Fibroblast of skin of back (primary cell): ENCODE measurements at regions not wholly inside any gene's neighbourhood (a gene's known extent, or its start where the extent isn't known, plus 50 kb on each side); places are given as distances from the start of the nearest gene placed in this dataset.
"Not testable (repeated sequence)": the region's sequence is repeated elsewhere in the genome, so short reads cannot be mapped to it uniquely, and the experiment has no call there.

Experiments
- DNase-seq: peaks from one replicate; pipeline ENCODE4 v3.0.0-alpha.2; 2013

DNA sequence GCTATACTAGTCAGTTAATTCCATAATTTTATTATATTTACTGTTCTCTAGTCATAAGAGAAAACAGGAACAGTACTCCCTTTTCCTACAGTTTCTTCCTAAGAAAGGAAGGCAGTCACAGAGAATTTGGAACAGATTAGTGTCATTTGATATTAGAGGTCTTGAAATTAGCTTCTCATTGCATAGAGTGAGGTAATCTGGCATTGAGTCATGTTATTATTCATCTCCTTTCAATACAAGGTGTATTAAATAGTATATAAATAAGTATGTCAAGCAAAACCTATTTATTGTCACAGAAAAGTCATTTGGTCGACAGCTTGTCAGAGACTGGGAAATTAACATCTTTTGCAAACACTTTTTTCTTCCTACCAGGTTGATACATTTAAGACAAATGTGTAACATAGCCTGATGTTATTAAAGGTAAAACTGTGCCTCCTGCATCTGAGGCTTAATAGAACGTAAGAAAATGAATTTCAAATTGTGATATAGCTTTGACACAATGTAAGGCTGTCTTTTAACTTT lies 753.1 kb upstream of the FRG1 start:
- no peak for DNase-seq

DNA sequence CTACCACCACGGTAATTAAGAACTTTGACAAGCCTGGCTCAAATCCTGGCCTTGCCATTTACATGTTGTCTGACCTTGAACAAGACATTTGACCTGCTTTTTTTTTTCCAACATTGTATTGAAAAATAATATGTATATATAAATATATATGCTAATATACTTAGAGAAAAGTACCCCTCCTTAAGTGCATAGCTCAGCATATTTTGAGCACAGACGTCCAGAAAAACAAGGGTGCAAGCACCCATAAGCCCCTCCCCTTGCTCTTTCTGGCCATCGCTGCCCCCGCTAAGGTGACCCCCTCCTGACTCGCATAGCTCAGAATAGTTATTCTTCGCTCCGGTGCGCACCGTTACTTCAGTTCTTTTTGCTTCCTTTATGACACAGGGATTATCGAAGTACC lies 742.0 kb upstream of the FRG1 start:
- no peak for DNase-seq

DNA sequence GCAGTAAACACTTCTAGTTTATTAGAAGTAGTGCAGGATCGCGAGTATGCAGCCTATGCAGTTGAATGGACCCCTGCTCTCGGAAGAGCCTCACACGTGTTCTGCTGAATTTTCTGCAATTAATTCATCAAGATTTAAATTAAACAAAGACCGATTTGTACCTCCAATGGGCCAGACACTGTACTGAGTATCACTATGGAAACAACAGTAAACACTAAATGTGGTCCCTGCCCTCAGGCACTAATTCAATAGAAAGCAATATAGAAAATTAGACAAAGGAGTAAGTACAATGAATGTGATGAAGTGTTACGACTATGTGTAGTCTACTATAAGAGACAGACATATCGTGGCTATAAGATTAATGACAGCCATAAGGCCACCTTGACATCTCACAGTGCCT lies 740.3 kb upstream of the FRG1 start:
- DNase-seq = no peak

DNA sequence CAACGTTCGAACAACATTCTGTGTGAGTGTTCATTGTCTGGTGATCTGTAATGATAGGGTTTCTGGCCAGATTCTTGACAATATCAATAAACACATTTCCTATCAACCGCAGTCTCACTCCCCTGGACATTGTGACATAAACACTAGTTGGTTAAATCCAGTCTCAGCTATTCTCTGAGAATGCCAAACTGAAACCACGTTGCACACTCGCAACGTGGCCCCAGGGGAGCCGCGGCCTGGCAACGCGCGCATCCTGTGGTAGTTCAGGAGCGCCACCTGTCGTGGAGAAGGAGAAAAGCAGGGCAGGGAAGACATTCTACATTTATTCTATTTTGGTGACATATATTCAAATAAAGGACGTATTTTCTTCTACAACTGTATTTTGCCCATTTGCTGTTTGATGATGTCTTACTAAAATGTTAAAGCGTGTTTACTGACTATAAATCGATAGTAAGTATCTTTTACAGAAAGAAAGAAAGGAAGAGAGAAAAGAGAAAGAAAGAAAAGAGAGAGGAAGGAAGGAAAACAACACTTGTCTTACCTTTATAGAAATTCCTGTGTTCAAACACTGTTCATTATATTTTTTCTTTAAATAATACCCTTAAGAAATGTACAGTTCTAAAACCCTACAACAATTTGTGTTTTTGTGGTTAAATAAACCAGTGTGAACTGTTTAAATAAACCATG lies 738.3 kb upstream of the FRG1 start:
- peak; percentile 76 for DNase-seq

DNA sequence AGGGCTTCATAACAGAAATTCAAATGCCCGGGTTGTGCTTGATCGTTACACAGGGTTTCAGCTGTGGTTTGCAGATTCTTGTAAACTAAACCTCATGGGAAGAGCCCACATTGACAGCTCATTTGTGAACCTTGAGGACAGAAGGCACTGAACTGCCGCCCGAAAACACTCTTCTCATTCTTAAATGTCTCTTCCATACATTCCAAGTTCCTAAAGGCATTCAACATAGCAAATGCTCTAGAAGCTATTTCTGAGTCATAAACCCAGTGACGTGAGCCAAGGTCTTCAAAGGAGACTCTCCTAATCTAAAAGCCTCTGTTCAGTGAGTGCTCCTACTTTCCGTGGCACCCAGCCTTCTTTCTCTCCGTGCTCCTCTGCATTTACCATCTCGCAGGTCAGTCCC lies 737.8 kb upstream of the FRG1 start:
- peak; percentile 89 for DNase-seq

DNA sequence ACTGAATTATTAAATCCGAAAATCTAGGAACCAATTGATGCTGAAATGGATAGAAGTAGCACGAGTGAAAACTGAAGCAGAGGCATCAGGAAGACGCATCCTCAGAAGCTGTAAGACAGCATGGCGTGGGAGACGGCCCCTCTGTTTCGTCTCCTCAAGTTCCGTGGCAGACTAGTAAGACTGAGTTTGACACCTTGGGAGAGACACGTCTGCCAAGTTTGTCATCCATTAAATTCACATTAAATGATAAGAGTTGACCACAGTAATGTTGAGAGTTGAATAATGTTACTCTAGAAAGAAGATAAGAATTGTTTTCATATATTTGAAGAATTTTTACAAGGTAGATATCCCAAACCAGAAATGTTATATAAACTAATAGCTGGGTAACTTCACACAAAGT lies 736.1 kb upstream of the FRG1 start:
- peak; percentile 8 for DNase-seq

DNA sequence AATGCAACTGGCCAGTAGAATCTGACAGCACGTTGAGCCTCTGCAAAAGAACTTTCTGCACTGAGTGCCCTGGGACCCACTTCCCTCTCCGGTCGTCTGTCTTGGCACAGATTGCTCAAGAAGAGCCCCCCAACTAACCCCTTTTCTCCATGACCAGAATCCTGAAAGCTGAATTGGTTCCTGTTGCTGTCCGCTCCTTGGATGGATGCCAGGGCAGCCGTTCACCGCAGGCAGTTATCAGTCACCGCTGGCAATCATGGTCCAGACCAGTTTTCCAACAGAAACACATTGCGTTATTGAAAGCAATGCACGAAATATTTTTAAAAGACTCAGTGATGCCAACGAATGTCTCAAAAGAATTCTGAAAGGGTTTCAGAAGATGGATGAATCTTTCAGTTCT lies 733.7 kb upstream of the FRG1 start:
- DNase-seq = no peak

DNA sequence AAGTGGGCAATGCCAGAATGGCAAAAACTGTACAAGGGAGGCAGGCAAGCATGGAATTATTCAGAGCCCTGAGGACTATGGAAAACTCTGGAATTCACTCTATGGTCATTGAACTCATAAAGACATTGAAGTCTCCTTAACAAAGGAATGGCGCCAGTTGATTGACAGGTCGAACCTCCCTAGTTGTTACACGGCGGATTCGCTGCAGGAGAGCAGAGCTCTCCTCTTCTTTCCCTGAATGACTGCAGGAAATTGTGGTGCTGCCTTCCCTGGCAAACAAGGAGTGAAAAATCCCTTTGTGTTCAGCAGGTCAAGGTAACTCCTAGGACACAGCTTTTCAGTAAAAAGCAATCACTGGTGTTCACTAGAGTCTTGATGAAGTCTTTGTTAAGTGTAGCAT lies 732.8 kb upstream of the FRG1 start:
- DNase-seq = no peak

DNA sequence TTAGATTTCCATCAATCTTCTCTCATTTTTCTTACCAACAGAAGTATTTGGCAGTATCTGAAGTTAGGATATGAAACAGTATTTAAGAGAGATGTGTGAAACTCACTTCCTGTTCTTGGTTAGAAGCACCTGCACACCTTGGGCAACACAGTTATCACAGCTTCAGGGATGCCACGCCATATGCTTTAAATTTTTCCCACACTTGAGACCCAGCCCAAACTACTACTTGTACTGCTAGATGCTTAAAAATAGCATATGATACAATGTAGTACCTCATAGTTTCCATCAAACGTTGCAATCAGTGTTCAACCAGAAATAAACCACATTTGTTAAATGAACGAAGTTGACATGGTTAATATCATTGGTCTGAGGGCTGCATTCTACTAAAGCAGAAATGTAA lies 725.1 kb upstream of the FRG1 start:
- DNase-seq = no peak

DNA sequence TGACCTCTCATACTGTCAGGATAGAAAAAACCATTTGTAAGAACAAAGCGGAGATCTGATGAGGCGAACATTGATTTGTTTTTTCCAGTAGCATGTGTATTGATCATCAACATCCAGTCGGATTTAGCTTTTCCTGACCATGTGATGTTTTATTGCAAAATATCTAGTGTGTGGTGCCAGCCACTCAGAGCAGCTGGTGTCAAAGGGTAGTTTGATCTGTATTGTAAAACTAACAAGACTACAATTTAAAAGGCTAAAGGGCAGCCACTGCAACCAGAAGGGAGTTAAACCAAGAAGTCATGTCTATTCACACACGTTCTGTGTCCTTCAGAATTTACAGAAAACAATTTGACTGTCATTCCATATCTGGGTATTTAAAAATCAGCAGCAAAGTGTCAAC lies 719.0 kb upstream of the FRG1 start:
- no peak for DNase-seq

DNA sequence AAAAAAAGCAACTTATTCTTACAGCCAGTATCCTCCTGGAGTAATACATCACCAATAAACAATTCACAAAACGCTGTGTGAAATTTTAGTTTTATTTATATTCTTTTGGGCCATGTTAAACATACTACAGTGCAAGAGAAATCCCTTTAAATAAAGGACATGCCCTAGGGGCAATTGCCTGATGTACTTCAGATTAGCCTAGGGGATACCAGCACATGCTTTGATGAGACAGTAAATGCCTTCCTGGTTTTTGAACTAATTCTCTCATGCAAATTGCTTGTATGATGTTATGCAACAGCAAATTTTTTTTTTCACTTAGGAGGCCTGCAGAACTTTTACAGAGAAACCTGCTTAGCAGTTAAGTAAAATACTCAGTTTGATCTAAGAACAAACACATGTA lies 711.9 kb upstream of the FRG1 start:
- DNase-seq = no peak

DNA sequence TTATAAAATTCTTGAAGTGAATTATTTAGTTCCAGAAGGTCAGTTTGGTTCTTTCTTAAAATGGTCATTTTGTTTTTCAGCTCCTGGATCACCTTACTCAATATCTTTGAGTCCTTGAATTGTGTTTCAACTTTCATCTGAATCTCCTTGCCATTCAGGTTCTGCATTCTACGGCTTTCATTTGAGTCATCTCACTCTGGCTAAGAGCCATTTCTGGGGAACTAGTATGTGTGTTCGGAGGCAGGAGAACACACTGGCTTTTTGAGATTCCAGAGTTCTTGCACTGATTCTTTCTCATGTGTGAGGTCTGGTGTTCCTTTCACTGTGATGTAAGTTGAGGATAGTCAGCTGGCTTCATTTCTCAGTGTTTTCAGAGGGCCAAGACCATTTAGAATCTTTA lies 708.4 kb upstream of the FRG1 start:
- no peak for DNase-seq

DNA sequence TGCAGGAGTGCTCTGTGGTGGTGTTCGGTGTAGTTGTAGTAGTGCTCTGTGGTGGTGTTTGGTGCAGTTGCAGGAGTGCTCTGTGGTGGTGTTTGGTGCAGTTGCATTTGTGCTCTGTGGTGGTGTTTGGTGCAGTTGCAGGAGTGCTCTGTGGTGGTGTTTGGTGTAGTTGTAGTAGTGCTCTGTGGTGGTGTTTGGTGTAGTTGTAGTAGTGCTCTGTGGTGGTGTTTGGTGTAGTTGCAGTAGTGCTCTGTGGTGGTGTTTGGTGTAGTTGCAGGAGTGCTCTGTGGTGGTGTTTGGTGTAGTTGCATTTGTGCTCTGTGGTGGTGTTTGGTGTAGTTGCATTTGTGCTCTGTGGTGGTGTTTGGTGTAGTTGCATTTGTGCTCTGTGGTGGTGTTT lies 706.9 kb upstream of the FRG1 start:
- not testable (repeated sequence) for DNase-seq

DNA sequence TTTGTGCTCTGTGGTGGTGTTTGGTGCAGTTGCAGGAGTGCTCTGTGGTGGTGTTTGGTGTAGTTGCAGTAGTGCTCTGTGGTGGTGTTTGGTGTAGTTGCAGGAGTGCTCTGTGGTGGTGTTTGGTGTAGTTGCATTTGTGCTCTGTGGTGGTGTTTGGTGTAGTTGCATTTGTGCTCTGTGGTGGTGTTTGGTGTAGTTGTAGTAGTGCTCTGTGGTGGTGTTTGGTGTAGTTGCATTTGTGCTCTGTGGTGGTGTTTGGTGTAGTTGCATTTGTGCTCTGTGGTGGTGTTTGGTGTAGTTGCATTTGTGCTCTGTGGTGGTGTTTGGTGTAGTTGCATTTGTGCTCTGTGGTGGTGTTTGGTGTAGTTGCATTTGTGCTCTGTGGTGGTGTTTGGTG lies 705.7 kb upstream of the FRG1 start:
- DNase-seq = not testable (repeated sequence)

DNA sequence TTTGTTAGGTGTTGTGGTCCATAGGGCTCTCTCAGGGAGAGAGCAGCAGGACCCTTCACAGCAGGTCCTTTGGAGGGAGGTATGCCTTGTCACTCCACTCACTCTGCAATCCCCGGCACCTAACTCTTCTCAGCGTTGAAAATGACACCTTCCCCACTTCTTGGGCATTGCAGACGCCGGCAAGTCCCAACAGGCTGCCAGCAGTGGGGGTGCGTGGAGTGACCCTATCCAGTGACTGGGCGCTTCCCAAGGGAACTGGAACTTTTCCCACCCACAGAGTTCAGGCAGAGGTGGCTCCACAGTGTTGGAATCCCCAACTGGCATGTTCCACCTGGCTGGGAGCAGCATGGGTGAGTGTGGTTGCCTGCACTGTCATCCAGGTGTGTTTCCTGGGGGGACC lies 705.1 kb upstream of the FRG1 start:
- no peak for DNase-seq

DNA sequence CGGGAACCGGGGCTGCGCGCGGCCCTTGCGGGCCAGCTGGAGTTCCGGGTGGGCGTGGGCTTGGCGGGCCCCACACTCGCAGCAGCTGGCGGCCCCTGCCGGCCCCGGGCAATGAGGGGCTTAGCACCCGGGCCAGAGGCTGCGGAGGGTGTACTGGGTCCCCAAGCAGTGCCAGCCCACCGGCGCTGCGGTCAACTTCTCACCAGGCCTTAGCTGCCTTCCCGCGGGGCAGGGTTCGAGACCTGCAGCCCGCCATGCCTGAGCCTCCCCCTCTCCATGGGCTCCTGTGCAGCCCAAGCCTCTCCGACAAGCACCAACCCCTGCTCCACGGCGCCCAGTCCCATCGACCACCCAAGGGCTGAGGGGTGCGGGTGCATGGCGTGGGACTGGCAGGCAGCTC lies 704.4 kb upstream of the FRG1 start:
- DNase-seq = not testable (repeated sequence)

DNA sequence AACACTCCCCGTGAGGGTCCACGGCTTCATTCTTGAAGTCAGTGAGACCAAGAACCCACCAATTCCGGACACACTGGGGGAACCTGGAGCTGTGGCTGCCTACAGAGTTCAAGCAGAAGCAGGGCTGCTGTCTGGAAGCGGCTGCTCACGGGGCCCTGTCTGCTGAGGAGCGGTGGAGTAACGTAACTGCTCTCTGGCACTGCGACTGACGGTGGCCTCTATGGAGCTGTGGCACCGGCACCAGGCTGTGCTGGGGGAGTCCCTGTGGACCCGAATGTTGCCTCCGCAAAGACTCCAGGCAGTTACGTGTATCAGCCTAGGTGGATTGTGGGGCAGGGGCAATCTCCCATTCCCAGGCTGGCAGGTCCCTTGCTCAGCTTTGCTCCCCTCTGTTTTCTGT lies 703.3 kb upstream of the FRG1 start:
- no peak for DNase-seq

DNA sequence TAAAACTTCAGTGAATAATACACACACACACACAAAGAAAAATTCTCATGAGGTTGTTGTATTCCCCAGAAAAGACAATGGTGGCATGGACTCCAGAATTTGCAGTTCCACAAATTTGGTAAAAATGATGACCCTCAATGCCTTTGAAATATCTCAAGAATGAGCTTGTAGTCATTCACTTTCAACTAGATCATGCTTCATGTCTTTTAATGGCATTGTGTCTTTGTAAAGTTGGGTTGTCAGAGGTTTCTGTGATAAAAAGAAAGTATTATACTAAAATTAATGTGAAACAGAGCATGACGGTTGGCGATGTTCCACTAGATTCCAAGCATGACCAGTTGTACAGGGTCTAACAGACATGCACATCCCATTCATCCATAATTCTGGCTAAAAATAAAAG lies 685.0 kb upstream of the FRG1 start:
- DNase-seq = no peak

DNA sequence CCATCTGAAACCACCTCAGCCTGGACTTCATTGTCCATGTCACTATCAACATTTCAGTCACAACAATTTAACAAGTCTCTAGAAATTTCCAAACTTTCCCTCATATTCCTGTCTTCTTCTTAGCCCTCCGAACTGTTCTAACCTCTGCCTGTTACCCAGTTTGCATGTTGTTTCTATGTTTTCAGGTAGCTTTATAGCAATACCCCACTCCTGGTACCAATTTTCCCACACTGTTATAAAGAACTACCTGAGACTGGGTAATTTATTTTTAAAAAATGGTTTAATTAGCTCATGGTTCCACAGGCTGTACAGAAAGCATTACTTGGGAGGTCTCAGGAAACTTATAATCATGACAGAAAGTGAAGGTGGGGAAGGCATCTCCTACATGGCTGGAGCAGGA lies 679.2 kb upstream of the FRG1 start:
- DNase-seq = no peak

DNA sequence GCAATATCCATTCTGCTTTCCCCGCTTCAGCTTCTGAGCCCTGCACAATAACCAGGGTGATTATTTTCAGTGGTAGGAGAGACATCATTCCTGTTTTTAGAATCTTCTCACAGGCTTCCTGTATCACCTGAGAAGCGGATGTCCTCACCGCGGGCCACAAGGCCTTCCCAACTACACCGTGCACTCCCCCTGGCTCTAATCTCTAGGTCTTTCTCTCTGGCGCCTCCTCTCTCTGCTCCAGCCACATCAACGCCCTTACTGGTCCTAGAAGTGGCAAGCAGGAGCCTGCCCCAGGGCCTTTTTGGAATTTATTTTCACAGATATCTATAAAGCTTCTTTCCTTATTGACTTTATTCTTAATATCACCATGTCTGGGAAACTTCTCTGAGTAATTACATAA lies 675.2 kb upstream of the FRG1 start:
- DNase-seq = no peak

DNA sequence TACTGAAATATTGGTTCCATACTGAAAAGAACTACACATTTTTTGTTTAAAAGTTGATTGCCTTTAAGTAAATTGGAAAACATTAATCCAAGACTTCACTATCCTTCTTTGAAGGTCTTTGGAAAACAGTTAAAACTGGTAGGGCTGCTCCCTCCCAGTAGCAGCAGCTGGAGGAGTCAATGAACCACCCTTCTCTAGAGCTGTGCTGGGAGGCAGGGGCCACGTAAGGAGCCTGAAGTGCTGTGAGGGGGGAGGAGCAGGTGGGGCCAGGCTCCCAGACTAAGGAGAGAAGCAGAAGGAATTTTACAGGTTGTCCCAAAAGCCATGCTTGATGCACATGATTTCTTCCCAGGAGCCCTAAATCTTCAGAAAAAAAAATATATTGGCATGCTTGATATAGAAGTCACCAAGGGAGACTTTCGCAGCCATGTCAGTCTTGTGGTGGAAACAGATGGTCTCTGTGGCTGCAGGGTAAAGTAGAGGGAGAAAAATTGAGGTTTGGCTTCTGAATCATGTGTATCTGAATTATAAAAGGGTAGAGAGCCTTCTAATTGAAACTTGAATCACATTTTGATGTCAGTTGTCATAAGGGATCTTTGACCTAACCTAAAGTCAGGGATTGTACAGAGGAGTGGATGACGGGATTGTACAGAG lies 673.2 kb upstream of the FRG1 start:
- DNase-seq = no peak

DNA sequence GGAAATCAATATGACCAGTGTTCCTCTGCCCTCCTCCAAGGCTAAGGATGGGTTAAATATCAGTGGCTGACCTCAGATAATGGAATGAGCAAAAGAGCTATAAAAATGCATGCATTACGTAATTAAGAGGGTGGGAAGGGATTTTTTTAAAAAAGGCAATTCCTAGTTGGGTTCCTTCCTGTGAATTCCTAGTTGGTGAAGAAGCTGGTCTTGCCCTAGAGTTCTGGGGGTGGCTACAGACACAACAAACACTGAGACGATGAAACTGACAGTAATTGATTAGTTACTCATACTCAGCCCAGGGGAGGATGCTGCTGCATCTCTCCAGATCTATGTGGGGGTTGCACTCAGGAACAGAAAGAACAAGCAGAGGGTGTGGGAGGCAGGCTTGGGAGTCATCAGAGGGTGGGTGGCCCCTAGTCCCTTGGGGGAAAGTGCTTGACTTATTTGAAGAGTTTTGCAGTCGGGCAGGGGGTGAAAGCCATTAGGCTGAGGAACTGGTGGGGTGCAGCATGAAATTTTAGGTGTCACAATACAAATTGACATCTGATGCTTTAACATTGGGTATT lies 662.0 kb upstream of the FRG1 start:
- DNase-seq = peak; percentile 68

DNA sequence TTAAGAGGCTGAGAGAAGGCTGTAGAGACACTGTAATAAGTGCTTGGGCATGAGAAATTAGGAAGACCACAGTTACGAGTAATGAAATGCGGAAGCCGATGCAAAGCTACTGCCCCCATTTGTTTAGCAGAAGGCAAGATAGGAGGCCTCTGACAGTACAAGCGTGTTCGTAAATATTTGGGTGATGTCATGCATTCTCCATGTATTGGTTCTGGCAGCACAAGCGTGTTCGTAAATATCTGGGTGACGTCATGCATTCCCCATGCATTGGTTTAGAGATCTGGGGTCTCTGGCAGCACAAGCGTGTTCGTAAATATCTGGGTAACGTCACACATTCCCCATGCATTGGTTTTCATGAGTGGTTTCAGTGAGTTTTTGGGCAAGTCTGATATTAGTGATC lies 661.5 kb upstream of the FRG1 start:
- DNase-seq = peak; percentile 76

DNA sequence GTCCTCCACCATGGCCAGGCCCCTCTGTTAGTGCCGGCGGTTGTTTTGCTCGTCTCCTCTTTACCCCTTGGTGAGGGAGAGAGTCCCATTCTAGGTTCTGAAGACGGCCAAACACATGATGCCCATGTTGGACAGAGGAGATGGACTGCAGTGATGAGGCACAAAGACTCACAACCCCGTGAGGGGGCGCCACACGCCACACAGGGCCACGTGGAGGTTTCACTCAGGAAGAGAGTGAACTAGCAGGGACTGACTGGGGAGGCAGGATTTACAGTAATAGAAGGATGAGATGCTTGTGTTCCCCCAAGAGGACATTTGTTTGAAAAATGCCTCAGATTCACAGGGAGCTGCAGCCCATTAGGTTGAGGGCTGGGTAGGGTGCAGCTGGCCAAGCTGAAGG lies 655.3 kb upstream of the FRG1 start:
- DNase-seq = no peak
